ENCODE measurements at regions not wholly inside any gene's neighbourhood (a gene's known extent, or its start where the extent isn't known, plus 50 kb on each side); places are given as distances from the start of the nearest gene placed in this dataset.
"Not testable (repeated sequence)": the region's sequence is repeated elsewhere in the genome, so short reads cannot be mapped to it uniquely, and the experiment has no call there.

- Histone ChIP-seq H2BK5ac (ENCODE audit: insufficient read length, low read length) (no peak overlapping the region), H2BK120ac (ENCODE audit: low read depth, low read length, poor library complexity, severe bottlenecking) (no peak overlapping the region), H3K4ac (ENCODE audit: low read depth, low read length) (no peak overlapping the region), H3K9me3 (ENCODE audit: control insufficient read depth, low read depth, low read length) (no peaks in the 10 kb centered on the region), H4K5ac (ENCODE audit: insufficient read length, low read depth, low read length) (no peak overlapping the region), H3K79me1 (ENCODE audit: insufficient read depth, low read depth, low read length, poor library complexity, severe bottlenecking) (no peaks in the 10 kb centered on the region), H4K91ac (ENCODE audit: insufficient read length, low read depth, low read length) (no peak overlapping the region), H3K4me1 (ENCODE audit: insufficient read depth, low read length) (no peaks in the 10 kb centered on the region), H3K23ac (ENCODE audit: insufficient read length, low read depth, low read length) (no peak overlapping the region), H2BK15ac (ENCODE audit: low read depth, low read length) (no peak overlapping the region), H4K20me1 (ENCODE audit: control insufficient read depth, insufficient read depth, insufficient read length) (no peaks in the 10 kb centered on the region), H2AFZ (ENCODE audit: low read length) (no peak overlapping the region), H2BK20ac (ENCODE audit: low read depth, low read length, poor library complexity, severe bottlenecking) (no peak overlapping the region), H3K9ac (ENCODE audit: extremely low read depth, insufficient read length, low read length) (no peak overlapping the region), H3K18ac (ENCODE audit: insufficient read length, low read depth, low read length) (no peak overlapping the region), H3K79me2 (ENCODE audit: insufficient read depth, low read length) (no peaks in the 10 kb centered on the region), H3K27ac (ENCODE audit: insufficient read length, low read depth, low read length) (no peak overlapping the region), H3K27me3 (ENCODE audit: insufficient read depth, low read length) (no peaks in the 10 kb centered on the region), H3K56ac (ENCODE audit: insufficient read length, low read depth, low read length) (no peak overlapping the region), H3T11ph (ENCODE audit: low read length) (no peak overlapping the region), H2AK5ac (ENCODE audit: insufficient read length, low read length) (no peak overlapping the region), H4K8ac (replicated peaks; ENCODE audit: insufficient read length, low read depth, low read length) (no peak overlapping the region), H2BK12ac (ENCODE audit: insufficient read length, low read depth, low read length) (no peak overlapping the region), H3K4me2 (ENCODE audit: insufficient read depth, insufficient read length, low read length) (no peak overlapping the region), H3K23me2 (ENCODE audit: insufficient read length, low read depth, low read length, poor library complexity, severe bottlenecking) (no peaks in the 10 kb centered on the region), H3K14ac (ENCODE audit: insufficient read depth, low read length) (no peak overlapping the region)
- H3K27me3 Mint-ChIP-seq (ENCODE audit: low read depth), result peaks cover 9% of the 10 kb centered on the region
- peaks cover 6 to 8% of the 10 kb centered on the region in 2 experiments for H3K4me1 Mint-ChIP-seq
- H3K4me3 Mint-ChIP-seq, result no peak overlapping the region
- WGBS (ENCODE audit: extremely low coverage, insufficient read length, low lambda C conversion rate), result no CpG with 5 or more reads among the region's 4 CpGs
- H3K9me3 Mint-ChIP-seq, result no peaks in the 10 kb centered on the region
- H3K27ac Mint-ChIP-seq, result no peak overlapping the region
- no peak for DNase-seq
- no peaks in the 10 kb centered on the region; a peak in 1 of 7 replicates for H3K36me3 Mint-ChIP-seq (ENCODE audit: insufficient read depth in 1 of 3, low read depth in 3 of 3)
- TF ChIP-seq, protein P1, sequence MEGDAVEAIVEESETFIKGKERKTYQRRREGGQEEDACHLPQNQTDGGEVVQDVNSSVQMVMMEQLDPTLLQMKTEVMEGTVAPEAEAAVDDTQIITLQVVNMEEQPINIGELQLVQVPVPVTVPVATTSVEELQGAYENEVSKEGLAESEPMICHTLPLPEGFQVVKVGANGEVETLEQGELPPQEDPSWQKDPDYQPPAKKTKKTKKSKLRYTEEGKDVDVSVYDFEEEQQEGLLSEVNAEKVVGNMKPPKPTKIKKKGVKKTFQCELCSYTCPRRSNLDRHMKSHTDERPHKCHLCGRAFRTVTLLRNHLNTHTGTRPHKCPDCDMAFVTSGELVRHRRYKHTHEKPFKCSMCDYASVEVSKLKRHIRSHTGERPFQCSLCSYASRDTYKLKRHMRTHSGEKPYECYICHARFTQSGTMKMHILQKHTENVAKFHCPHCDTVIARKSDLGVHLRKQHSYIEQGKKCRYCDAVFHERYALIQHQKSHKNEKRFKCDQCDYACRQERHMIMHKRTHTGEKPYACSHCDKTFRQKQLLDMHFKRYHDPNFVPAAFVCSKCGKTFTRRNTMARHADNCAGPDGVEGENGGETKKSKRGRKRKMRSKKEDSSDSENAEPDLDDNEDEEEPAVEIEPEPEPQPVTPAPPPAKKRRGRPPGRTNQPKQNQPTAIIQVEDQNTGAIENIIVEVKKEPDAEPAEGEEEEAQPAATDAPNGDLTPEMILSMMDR (conservative IDR thresholded peaks at IDR 0.05), result no peak
These were observed 181.6 kb downstream of the RNF144A start for GRCh38 chr2:7098816-7099215.

DNA sequence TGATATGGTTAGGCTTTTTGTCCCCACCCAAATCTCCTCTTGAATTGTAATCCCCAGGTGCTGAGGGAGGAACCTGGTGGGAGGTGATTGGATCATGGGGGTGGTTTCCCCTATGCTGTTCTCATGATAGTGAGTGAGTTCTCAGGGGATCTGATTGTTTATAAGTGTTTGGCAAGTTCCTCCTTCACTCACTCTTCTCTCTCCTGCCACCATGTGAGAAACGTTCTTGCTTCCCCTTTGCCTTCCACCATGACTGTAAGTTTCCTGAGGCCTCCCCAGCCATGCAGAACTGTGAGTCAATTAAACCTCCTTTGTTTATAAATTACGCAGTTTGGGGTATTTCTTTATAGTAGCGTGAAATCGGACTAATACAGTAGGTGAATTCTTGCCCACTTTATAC is 182.5 kb downstream of the RNF144A start:
- H3K9ac ChIP-seq (ENCODE audit: extremely low read depth, insufficient read length, low read length); H3K4me1 Mint-ChIP-seq: not testable (repeated sequence)

More for the DNA sequence above, 182.5 kb downstream of the RNF144A start:
- not testable (repeated sequence) for H2BK5ac ChIP-seq (ENCODE audit: insufficient read length, low read length); H3K14ac ChIP-seq (ENCODE audit: insufficient read depth, low read length); H3K18ac ChIP-seq (ENCODE audit: insufficient read length, low read depth, low read length); H2BK120ac ChIP-seq (ENCODE audit: low read depth, low read length, poor library complexity, severe bottlenecking); H3K27me3 ChIP-seq (ENCODE audit: insufficient read depth, low read length); H3K79me2 ChIP-seq (ENCODE audit: insufficient read depth, low read length); H3K4me2 ChIP-seq (ENCODE audit: insufficient read depth, insufficient read length, low read length); H2AFZ ChIP-seq (ENCODE audit: low read length); H3K4me3 Mint-ChIP-seq; H3K23ac ChIP-seq (ENCODE audit: insufficient read length, low read depth, low read length); H4K20me1 ChIP-seq (ENCODE audit: control insufficient read depth, insufficient read depth, insufficient read length); H3K4ac ChIP-seq (ENCODE audit: low read depth, low read length); H2BK12ac ChIP-seq (ENCODE audit: insufficient read length, low read depth, low read length); H3K9me3 ChIP-seq (ENCODE audit: control insufficient read depth, low read depth, low read length); H2BK20ac ChIP-seq (ENCODE audit: low read depth, low read length, poor library complexity, severe bottlenecking); H3K9me3 Mint-ChIP-seq; H2BK15ac ChIP-seq (ENCODE audit: low read depth, low read length); H3K4me1 ChIP-seq (ENCODE audit: insufficient read depth, low read length); H3T11ph ChIP-seq (ENCODE audit: low read length); H3K23me2 ChIP-seq (ENCODE audit: insufficient read length, low read depth, low read length, poor library complexity, severe bottlenecking); H3K36me3 Mint-ChIP-seq (ENCODE audit: insufficient read depth in 1 of 3, low read depth in 3 of 3); H4K5ac ChIP-seq (ENCODE audit: insufficient read length, low read depth, low read length); H3K27ac Mint-ChIP-seq; H3K27ac ChIP-seq (ENCODE audit: insufficient read length, low read depth, low read length); H2AK5ac ChIP-seq (ENCODE audit: insufficient read length, low read length); H4K91ac ChIP-seq (ENCODE audit: insufficient read length, low read depth, low read length); H3K56ac ChIP-seq (ENCODE audit: insufficient read length, low read depth, low read length); H3K27me3 Mint-ChIP-seq (ENCODE audit: low read depth); H4K8ac ChIP-seq (replicated peaks; ENCODE audit: insufficient read length, low read depth, low read length); DNase-seq; H3K79me1 ChIP-seq (ENCODE audit: insufficient read depth, low read depth, low read length, poor library complexity, severe bottlenecking)
- WGBS (ENCODE audit: extremely low coverage, insufficient read length, low lambda C conversion rate), result no CpG with 5 or more reads among the region's 4 CpGs

Data from H9 (cell line).